ENCODE measurements at regions not wholly inside any gene's neighbourhood (a gene's known extent, or its start where the extent isn't known, plus 50 kb on each side); places are given as distances from the start of the nearest gene placed in this dataset.

GRCh38 chr21:16086121-16086520 lies 356.3 kb downstream of the USP25 start:
- Histone ChIP-seq H3K36me3 (no peaks in the 10 kb centered on the region), H3K27me3 (ENCODE audit: insufficient read depth, low read depth, severe bottlenecking) (no peaks in the 10 kb centered on the region), H3K9me3 (ENCODE audit: severe bottlenecking) (no peaks in the 10 kb centered on the region), H3K27ac (no peak overlapping the region), H3K4me3 (ENCODE audit: low read depth, low read length) (no peak overlapping the region)
- no peak for TF ChIP-seq CTCF (IDR thresholded peaks at IDR 0.05; ENCODE audit: low read depth, low read length)
- no peak for DNase-seq

- H3K27ac ChIP-seq: no peak overlapping the region
- H3K9me3 ChIP-seq (ENCODE audit: severe bottlenecking): no peaks in the 10 kb centered on the region
- H3K36me3 ChIP-seq: no peaks in the 10 kb centered on the region
- no peak overlapping the region for H3K4me3 ChIP-seq (ENCODE audit: low read depth, low read length)
- TF ChIP-seq CTCF (IDR thresholded peaks at IDR 0.05; ENCODE audit: low read depth, low read length): no peak
- no peak for DNase-seq
- no peaks in the 10 kb centered on the region for H3K27me3 ChIP-seq (ENCODE audit: insufficient read depth, low read depth, severe bottlenecking)
Observed at GRCh38 chr21:16086936-16087335, 357.2 kb downstream of the USP25 start.

- no peak for DNase-seq
- no peaks in the 10 kb centered on the region for H3K9me3 ChIP-seq (ENCODE audit: severe bottlenecking)
- no peak overlapping the region for H3K27ac ChIP-seq
- no peaks in the 10 kb centered on the region for H3K27me3 ChIP-seq (ENCODE audit: insufficient read depth, low read depth, severe bottlenecking)
- no peak overlapping the region for H3K4me3 ChIP-seq (ENCODE audit: low read depth, low read length)
- H3K36me3 ChIP-seq: no peaks in the 10 kb centered on the region
- TF ChIP-seq CTCF (IDR thresholded peaks at IDR 0.05; ENCODE audit: low read depth, low read length): no peak
Observed at GRCh38 chr21:16087523-16087922, 357.7 kb downstream of the USP25 start.

GRCh38 chr21:16088056-16088455 lies 358.3 kb downstream of the USP25 start:
- no peak for TF ChIP-seq CTCF (IDR thresholded peaks at IDR 0.05; ENCODE audit: low read depth, low read length)

GRCh38 chr21:16095005-16095404 lies 365.2 kb downstream of the USP25 start:
- no peaks in the 10 kb centered on the region for H3K36me3 ChIP-seq
- DNase-seq: no peak
- H3K4me3 ChIP-seq (ENCODE audit: low read depth, low read length): no peak overlapping the region
- H3K9me3 ChIP-seq (ENCODE audit: severe bottlenecking): no peaks in the 10 kb centered on the region
- H3K27ac ChIP-seq: no peak overlapping the region
- H3K27me3 ChIP-seq (ENCODE audit: insufficient read depth, low read depth, severe bottlenecking): no peaks in the 10 kb centered on the region
- no peak for TF ChIP-seq CTCF (IDR thresholded peaks at IDR 0.05; ENCODE audit: low read depth, low read length)

More at GRCh38 chr21:16088056-16088455, 358.3 kb downstream of the USP25 start:
- Histone ChIP-seq H3K4me3 (ENCODE audit: low read depth, low read length) (no peak overlapping the region), H3K27ac (no peak overlapping the region), H3K36me3 (no peaks in the 10 kb centered on the region), H3K27me3 (ENCODE audit: insufficient read depth, low read depth, severe bottlenecking) (no peaks in the 10 kb centered on the region), H3K9me3 (ENCODE audit: severe bottlenecking) (no peaks in the 10 kb centered on the region)
- DNase-seq: no peak

GRCh38 chr21:16096988-16097387 lies 367.2 kb downstream of the USP25 start:
- TF ChIP-seq CTCF (IDR thresholded peaks at IDR 0.05; ENCODE audit: low read depth, low read length): no peak
- DNase-seq: no peak
- H3K4me3 ChIP-seq (ENCODE audit: low read depth, low read length): no peak overlapping the region
- H3K9me3 ChIP-seq (ENCODE audit: severe bottlenecking): no peaks in the 10 kb centered on the region
- no peaks in the 10 kb centered on the region for H3K36me3 ChIP-seq
- H3K27me3 ChIP-seq (ENCODE audit: insufficient read depth, low read depth, severe bottlenecking): no peaks in the 10 kb centered on the region
- H3K27ac ChIP-seq: no peak overlapping the region
